GM13977 (cell line): ENCODE measurements at regions not wholly inside any gene's neighbourhood (a gene's known extent, or its start where the extent isn't known, plus 50 kb on each side); places are given as distances from the start of the nearest gene placed in this dataset.

Experiments used
- DNase-seq: peaks from one replicate; pipeline ENCODE4 v3.0.0; 2012; ENCODE audit warnings: low spot score
- in situ Hi-C: fragments of 300-500 bp; cut with MboI; formaldehyde crosslinking; loops from one replicate; pipeline ENCODE4 v1.12.0; 2022; ENCODE audit warnings: low sequenced_read_pairs, low pct_unique_long_range_greater_than_20kb, mixed read lengths, inconsistent platforms; ENCODE audit not compliant: unreplicated experiment
- TF ChIP-seq, protein P1 (sequence below): IDR thresholded peaks from 2 replicates; pipeline ENCODE4 v1.5.1; 2012; ENCODE audit warnings: mild to moderate bottlenecking, control low read depth; ENCODE audit not compliant: insufficient read depth; ENCODE audit errors: extremely low read depth, missing control alignments

- DNase-seq = peak; percentile 24
- TF ChIP-seq, protein P1, sequence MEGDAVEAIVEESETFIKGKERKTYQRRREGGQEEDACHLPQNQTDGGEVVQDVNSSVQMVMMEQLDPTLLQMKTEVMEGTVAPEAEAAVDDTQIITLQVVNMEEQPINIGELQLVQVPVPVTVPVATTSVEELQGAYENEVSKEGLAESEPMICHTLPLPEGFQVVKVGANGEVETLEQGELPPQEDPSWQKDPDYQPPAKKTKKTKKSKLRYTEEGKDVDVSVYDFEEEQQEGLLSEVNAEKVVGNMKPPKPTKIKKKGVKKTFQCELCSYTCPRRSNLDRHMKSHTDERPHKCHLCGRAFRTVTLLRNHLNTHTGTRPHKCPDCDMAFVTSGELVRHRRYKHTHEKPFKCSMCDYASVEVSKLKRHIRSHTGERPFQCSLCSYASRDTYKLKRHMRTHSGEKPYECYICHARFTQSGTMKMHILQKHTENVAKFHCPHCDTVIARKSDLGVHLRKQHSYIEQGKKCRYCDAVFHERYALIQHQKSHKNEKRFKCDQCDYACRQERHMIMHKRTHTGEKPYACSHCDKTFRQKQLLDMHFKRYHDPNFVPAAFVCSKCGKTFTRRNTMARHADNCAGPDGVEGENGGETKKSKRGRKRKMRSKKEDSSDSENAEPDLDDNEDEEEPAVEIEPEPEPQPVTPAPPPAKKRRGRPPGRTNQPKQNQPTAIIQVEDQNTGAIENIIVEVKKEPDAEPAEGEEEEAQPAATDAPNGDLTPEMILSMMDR = peak; percentile 64
- in situ Hi-C loops = loop anchor here (10.0 to 25.0 kb wide), 2 partner anchors 561 to 739 kb away; no protein-coding TSS in a partner anchor
Measured at GRCh38 chr3:153026026-153026425, 136.0 kb upstream of the RAP2B start.

GRCh38 chr3:153028381-153028780, 133.6 kb upstream of the RAP2B start:
- TF ChIP-seq, protein P1 = no peak
- in situ Hi-C loops = loop anchor here (10.0 to 25.0 kb wide), 2 partner anchors 559 to 736 kb away; no protein-coding TSS in a partner anchor
- DNase-seq = no peak

DNA sequence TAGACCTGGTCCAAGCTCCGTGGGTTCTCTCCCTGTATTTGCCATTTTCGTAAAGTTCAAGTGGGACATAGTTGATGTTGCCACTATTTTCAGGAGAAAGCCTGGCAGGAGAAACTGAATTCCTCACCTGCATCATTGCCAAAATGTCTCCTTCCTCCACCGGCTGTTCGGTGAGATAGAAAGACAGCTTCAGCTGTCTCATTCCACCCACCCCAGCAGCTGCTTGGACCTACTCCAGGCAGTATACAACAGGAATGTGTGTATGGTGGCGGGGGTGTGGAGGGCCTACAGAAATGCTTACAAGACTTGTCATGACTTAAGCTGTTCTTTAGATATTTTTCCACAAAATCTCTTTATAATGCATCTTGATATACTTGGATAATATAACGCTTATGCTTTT, 132.7 kb upstream of the RAP2B start:
- in situ Hi-C loops = loop anchor here (10.0 to 25.0 kb wide), 2 partner anchors 558 to 735 kb away; no protein-coding TSS in a partner anchor
- DNase-seq = no peak
- TF ChIP-seq, protein P1 = no peak

GRCh38 chr3:153032891-153033290, 129.1 kb upstream of the RAP2B start:
- no peak for DNase-seq
- TF ChIP-seq, protein P1 = no peak
- in situ Hi-C loops = loop anchor here (25.0 kb wide), 1 partner anchor 554 kb away; no protein-coding TSS in a partner anchor

DNA sequence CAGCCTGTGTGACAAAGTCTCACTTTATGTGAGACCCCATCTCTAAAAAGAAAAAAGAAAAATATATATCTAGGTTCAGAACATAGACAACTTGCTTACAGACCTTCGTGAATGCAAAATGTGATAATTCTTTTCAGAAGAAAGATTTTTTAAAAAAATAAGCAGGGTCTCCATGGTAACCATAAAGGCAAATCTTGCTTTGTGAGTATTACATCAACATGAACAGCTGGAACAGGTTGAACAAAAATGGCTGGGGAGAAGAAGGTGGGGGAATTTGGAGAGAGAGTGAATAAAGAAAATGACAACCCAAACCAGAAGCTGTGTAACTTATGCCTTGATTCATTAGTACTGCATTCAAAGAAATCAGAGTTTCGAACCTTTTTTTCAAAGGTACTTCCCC, 125.2 kb upstream of the RAP2B start:
- TF ChIP-seq, protein P1 = no peak
- DNase-seq = no peak
- in situ Hi-C loops = loop anchor here (25.0 kb wide), 1 partner anchor 550 kb away; no protein-coding TSS in a partner anchor

DNA sequence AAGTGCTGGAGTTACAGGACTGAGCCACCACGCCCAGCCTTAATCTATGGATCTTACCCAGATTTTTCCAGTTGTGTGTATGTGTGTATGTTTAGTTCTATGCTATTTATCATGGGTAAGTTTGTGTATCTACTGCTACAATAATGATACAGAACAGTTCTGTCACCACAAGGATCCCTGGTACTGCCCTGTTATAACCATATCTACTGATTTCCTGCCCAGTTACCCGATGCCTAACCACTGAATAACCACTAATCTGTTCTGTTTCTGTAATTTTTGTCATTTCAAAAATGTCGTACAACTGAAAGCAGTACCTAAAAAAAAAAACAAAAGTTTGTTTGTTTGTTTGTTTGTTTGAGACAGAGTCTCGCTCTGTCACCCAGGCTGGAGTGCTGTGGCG, 123.7 kb upstream of the RAP2B start:
- DNase-seq = no peak
- in situ Hi-C loops = loop anchor here (25.0 kb wide), 1 partner anchor 549 kb away; no protein-coding TSS in a partner anchor
- TF ChIP-seq, protein P1 = no peak
